ENCODE measurements at regions not wholly inside any gene's neighbourhood (a gene's known extent, or its start where the extent isn't known, plus 50 kb on each side); places are given as distances from the start of the nearest gene placed in this dataset.

DNA sequence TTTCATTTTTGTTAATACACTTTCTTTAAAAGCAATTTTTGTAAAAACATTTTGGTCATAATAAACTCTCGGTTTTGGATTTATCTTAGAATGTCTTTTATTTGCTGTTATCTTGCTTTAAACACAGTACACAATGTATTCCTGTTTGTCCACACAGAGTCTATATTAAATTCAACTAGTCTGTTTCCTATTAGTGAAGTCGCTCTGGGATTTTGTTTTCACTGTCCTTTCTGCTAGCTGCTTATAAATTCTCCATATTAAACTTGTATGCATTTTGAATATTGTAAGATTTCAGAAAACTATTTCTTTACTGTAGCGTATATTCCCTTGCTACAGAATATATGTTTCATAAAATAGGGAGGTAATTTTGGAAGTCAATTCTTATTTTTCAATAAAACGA is 630.2 kb downstream of the HDGFL1 start:
- TF ChIP-seq EZH2 (IDR thresholded peaks at IDR 0.05), result no peak
- TF ChIP-seq POLR2AphosphoS5 (IDR thresholded peaks at IDR 0.05; ENCODE audit: borderline replicate concordance, low read depth, low read length), result no peak
- no peak for TF ChIP-seq FOXP2 (optimal IDR thresholded peaks at IDR 0.05; ENCODE audit: control extremely low read depth, extremely low read length, insufficient read depth)
